Left lung (tissue), 4 donors: ENCODE measurements at regions not wholly inside any gene's neighbourhood (a gene's known extent, or its start where the extent isn't known, plus 50 kb on each side); places are given as distances from the start of the nearest gene placed in this dataset.

ENCODE experiments used
- ATAC-seq: fragments of 200-7000 bp; cut with Tn5 transposase; one replicate; pipeline ENCODE4 v1.9.1; 2020; ENCODE audit warnings: moderate library complexity
- DNase-seq, 4 donors: peaks; one replicate each; pipeline ENCODE4 v3.0.0-alpha.2; 2013 to 2020
- H3K27ac ChIP-seq, 2 donors: fragments of 200-600 bp; sonication (generic) in 1 of 2; one replicate each; pipeline versions ENCODE4 v1.5.0 to v1.8.0; 2020 to 2021
- H3K27me3 ChIP-seq, 2 donors: fragments of 200-600 bp; sonication (generic) in 1 of 2; one replicate each; pipeline versions ENCODE4 v1.5.0 to v1.8.0; 2020 to 2021
- H3K36me3 ChIP-seq, 2 donors: fragments of 200-600 bp; sonication (generic) in 1 of 2; one replicate each; pipeline versions ENCODE4 v1.5.0 to v1.8.0; 2020 to 2021
- H3K4me1 ChIP-seq, 2 donors: fragments of 200-600 bp; one replicate each; pipeline ENCODE4 v1.8.0; 2021
- H3K4me3 ChIP-seq, 2 donors: fragments of 200-600 bp; sonication (generic) in 1 of 2; one replicate each; pipeline versions ENCODE4 v1.5.0 to v1.8.0; 2020 to 2021; ENCODE audit warnings: mild to moderate bottlenecking in 1 of 2
- H3K9me3 ChIP-seq, 2 donors: fragments of 200-600 bp; sonication (generic) in 1 of 2; one replicate each; pipeline versions ENCODE4 v1.5.0 to v1.8.0; 2020 to 2021
- CTCF ChIP-seq, 2 donors: fragments of 200-600 bp; sonication (generic) in 1 of 2; IDR thresholded peaks; one replicate each; pipeline versions ENCODE4 v1.5.0 to v1.8.0; 2021; ENCODE audit warnings: antibody characterized with exemption in 2 of 2
- intact Hi-C, 2 donors: fragments of 100-400 bp; cut with DNase I; formaldehyde crosslinking; loops; one replicate each; pipeline versions ENCODE4 v1.11.2 to v1.14.2; 2022
- donor health status: DM: no; HTN: yes; CAD: no.
- donor health status: DM: no; HTN: no; CAD: no.

DNA sequence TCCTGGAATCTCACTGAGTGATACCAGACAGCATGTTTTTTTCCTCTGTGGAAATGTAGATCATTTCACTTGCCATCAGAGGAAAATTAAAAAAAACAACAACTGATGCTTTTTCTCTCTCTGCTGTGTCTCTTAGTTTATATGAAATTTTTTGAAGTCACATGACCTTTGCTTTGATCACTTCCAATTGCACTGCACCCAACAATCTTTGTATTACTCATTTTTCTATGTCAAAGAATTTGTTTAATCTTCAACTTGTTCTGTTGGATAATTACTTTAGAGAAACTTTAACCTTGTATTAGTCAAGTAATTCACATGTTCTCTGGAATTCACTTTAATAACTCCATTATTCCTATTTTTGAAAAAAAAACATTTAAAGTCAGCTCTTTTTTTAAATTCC is 1452.7 kb upstream of the CDH8 start:
- intact Hi-C loops, result no loop called here
- no peak overlapping the region for H3K27ac ChIP-seq
- H3K9me3 ChIP-seq, result peaks cover 0 to 4% of the 10 kb centered on the region in 2 donors
- H3K4me3 ChIP-seq, result no peak overlapping the region
- ATAC-seq (no peak), DNase-seq (no peak)
- H3K4me1 ChIP-seq, result no peaks in the 10 kb centered on the region
- no peaks in the 10 kb centered on the region for H3K36me3 ChIP-seq
- H3K27me3 ChIP-seq, result no peaks in the 10 kb centered on the region
- TF ChIP-seq CTCF (IDR thresholded peaks at IDR 0.05), result no peak

DNA sequence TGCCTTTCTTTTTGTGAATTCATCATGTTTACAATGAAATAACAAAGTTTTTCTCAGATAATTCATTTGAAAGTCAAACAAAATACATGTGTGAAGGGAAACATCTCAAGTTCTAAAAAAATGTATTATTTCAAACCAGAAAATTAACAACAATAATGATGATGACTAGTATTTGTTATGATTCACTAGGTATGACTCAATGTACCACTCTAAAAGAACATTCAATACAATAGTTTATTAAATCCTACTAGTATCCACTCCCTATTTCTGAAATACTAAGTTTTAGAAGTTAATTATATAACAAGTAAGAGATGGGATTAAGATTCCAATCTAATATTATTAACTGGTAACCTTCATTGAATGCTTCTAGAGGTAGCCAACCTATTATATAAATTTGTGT is 1444.8 kb upstream of the CDH8 start:
- TF ChIP-seq CTCF (IDR thresholded peaks at IDR 0.05), result no peak
- ATAC-seq (no peak), DNase-seq (no peak)
- Histone ChIP-seq H3K27ac (no peak overlapping the region), H3K9me3 (peaks cover 0 to 5% of the 10 kb centered on the region in 2 donors), H3K4me1 (no peaks in the 10 kb centered on the region), H3K27me3 (no peaks in the 10 kb centered on the region), H3K36me3 (no peaks in the 10 kb centered on the region), H3K4me3 (no peak overlapping the region)
- intact Hi-C loops, result no loop called here

DNA sequence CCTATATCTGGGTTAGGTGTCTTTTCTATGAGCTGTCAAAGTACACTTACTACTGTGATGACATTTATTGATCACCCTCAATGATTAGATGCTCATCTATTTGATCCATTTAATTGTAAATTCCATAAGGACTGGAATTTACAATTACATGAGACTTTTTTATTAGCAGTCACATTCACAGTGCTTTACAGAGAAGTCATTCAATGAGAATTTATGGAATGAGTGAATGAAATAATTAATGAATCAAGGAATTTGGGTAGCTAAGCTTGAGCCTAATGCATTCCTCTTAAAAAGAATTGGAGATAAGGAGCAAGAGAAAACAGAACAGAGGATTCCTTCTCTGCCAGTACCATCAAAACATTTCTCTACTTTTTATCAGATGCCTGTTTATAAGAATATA is 1437.5 kb upstream of the CDH8 start:
- intact Hi-C loops, result no loop called here
- Histone ChIP-seq H3K36me3 (no peaks in the 10 kb centered on the region), H3K27ac (no peak overlapping the region), H3K4me3 (no peak overlapping the region), H3K4me1 (no peaks in the 10 kb centered on the region), H3K9me3 (no peaks in the 10 kb centered on the region), H3K27me3 (no peaks in the 10 kb centered on the region)
- DNase-seq (no peak), ATAC-seq (no peak)
- no peak for TF ChIP-seq CTCF (IDR thresholded peaks at IDR 0.05)

GRCh38 chr16:63467513-63467912 is 1431.3 kb upstream of the CDH8 start:
- intact Hi-C loops, result no loop called here
- DNase-seq (no peak), ATAC-seq (no peak)
- no peak for TF ChIP-seq CTCF (IDR thresholded peaks at IDR 0.05)
- no peak overlapping the region for H3K27ac ChIP-seq
- H3K9me3 ChIP-seq, result no peaks in the 10 kb centered on the region
- H3K27me3 ChIP-seq, result no peaks in the 10 kb centered on the region
- no peaks in the 10 kb centered on the region for H3K36me3 ChIP-seq
- no peaks in the 10 kb centered on the region for H3K4me1 ChIP-seq
- no peak overlapping the region for H3K4me3 ChIP-seq

GRCh38 chr16:63462316-63462715 is 1426.1 kb upstream of the CDH8 start:
- ATAC-seq (no peak), DNase-seq (no peak)
- intact Hi-C loops, result no loop called here
- H3K9me3 ChIP-seq, result no peaks in the 10 kb centered on the region
- no peak overlapping the region for H3K27ac ChIP-seq
- H3K4me3 ChIP-seq, result no peak overlapping the region
- TF ChIP-seq CTCF (IDR thresholded peaks at IDR 0.05), result no peak
- no peaks in the 10 kb centered on the region for H3K27me3 ChIP-seq
- no peaks in the 10 kb centered on the region for H3K4me1 ChIP-seq
- no peaks in the 10 kb centered on the region for H3K36me3 ChIP-seq
